CD14-positive monocyte (primary cell): ENCODE measurements at regions not wholly inside any gene's neighbourhood (a gene's known extent, or its start where the extent isn't known, plus 50 kb on each side); places are given as distances from the start of the nearest gene placed in this dataset.

Source experiments
- DNase-seq, 3 donors: peaks; one replicate each; pipeline ENCODE4 v3.0.0-alpha.2; 2011 to 2022
- H2AFZ ChIP-seq: 2 replicates; pipeline ENCODE4 v1.6.0; 2012; ENCODE audit warnings: mild to moderate bottlenecking, low read depth, low read length, inconsistent platforms; ENCODE audit not compliant: insufficient read depth, poor library complexity, severe bottlenecking
- H3K27ac ChIP-seq, 2 donors: 1 replicate in 1 of 2; 2 replicates in 1 of 2; pipeline ENCODE4 v1.5.1; 2012 to 2013; ENCODE audit warnings: low read length in 2 of 2, control low read depth in 1 of 2, inconsistent platforms in 1 of 2, low read depth in 1 of 2, mild to moderate bottlenecking in 1 of 2
- H3K27me3 ChIP-seq, 2 donors: one replicate each; pipeline versions ENCODE4 v1.6.0 to v1.6.1; 2011 to 2013; ENCODE audit warnings: low read length in 2 of 2; ENCODE audit not compliant: control insufficient read depth in 2 of 2, insufficient read depth in 2 of 2
- H3K36me3 ChIP-seq, 2 donors: replicated peaks in 1 of 2; 1 replicate in 1 of 2; 2 replicates in 1 of 2; pipeline versions ENCODE4 v1.5.1 to v1.6.1; 2012 to 2013; ENCODE audit warnings: low read length in 2 of 2, control low read depth in 1 of 2, inconsistent platforms in 1 of 2, mild to moderate bottlenecking in 1 of 2; ENCODE audit not compliant: insufficient read depth in 2 of 2, control insufficient read depth in 1 of 2
- H3K4me1 ChIP-seq, 2 donors: 1 replicate in 1 of 2; 2 replicates in 1 of 2; pipeline versions ENCODE4 v1.5.1 to v1.6.1; 2012 to 2013; ENCODE audit warnings: low read length in 2 of 2, control low read depth in 1 of 2, inconsistent platforms in 1 of 2, mild to moderate bottlenecking in 1 of 2, moderate library complexity in 1 of 2; ENCODE audit not compliant: insufficient read depth in 2 of 2, control insufficient read depth in 1 of 2
- H3K4me2 ChIP-seq: replicated peaks from 2 replicates; pipeline ENCODE3; 2012; ENCODE audit warnings: low read length, moderate library complexity, mild to moderate bottlenecking; ENCODE audit not compliant: poor library complexity, severe bottlenecking; ENCODE audit errors: extremely low read depth
- H3K4me3 ChIP-seq, 3 experiments: fragments of 200-600 bp in 1 of 3; sonication (generic) in 1 of 3; replicated peaks in 1 of 3; 1 replicate in 2 of 3; 2 replicates in 1 of 3; pipeline ENCODE4 v1.5.1; 2011 to 2013; ENCODE audit warnings: low read length in 3 of 3, mild to moderate bottlenecking in 3 of 3, control low read depth in 2 of 3, low read depth in 2 of 3, inconsistent platforms in 1 of 3, moderate library complexity in 1 of 3
- H3K79me2 ChIP-seq: 2 replicates; pipeline ENCODE4 v1.6.0; 2012; ENCODE audit warnings: mild to moderate bottlenecking, control low read depth, inconsistent platforms, low read length, moderate library complexity; ENCODE audit not compliant: insufficient read depth
- H3K9ac ChIP-seq: 2 replicates; pipeline ENCODE4 v1.6.0; 2017; ENCODE audit warnings: low read length, mild to moderate bottlenecking; ENCODE audit not compliant: insufficient read depth, poor library complexity, severe bottlenecking
- H3K9me3 ChIP-seq, 2 donors: replicated peaks in 1 of 2; 1 replicate in 1 of 2; 2 replicates in 1 of 2; pipeline versions ENCODE4 v1.5.1 to v1.6.1; 2012 to 2013; ENCODE audit warnings: low read length in 2 of 2, control low read depth in 1 of 2; ENCODE audit not compliant: control insufficient read depth in 1 of 2, insufficient read depth in 1 of 2
- H4K20me1 ChIP-seq: 2 replicates; pipeline ENCODE4 v1.6.0; 2012; ENCODE audit warnings: mild to moderate bottlenecking, low read length, control low read depth, moderate library complexity; ENCODE audit not compliant: insufficient read depth
- H3K27ac Mint-ChIP-seq, 7 donors: one replicate each; pipeline ENCODE4 v1.8.0; 2020; ENCODE audit warnings: mild to moderate bottlenecking in 7 of 7, mixed read lengths in 7 of 7, moderate library complexity in 6 of 7, inconsistent platforms in 2 of 7
- H3K27me3 Mint-ChIP-seq, 3 donors: one replicate each; pipeline ENCODE4 v1.8.0; 2021 to 2022; ENCODE audit warnings: low read depth in 3 of 3, mild to moderate bottlenecking in 3 of 3, mixed read lengths in 3 of 3, moderate library complexity in 3 of 3, inconsistent platforms in 1 of 3
- H3K36me3 Mint-ChIP-seq, 2 donors: one replicate each; pipeline ENCODE4 v1.8.0; 2020; ENCODE audit warnings: mixed read lengths in 2 of 2, inconsistent platforms in 1 of 2, mild to moderate bottlenecking in 1 of 2
- H3K4me1 Mint-ChIP-seq: one replicate; pipeline ENCODE4 v1.8.0; 2020; ENCODE audit warnings: mild to moderate bottlenecking, mixed read lengths
- H3K4me3 Mint-ChIP-seq, 2 donors: one replicate each; pipeline ENCODE4 v1.8.0; 2020; ENCODE audit warnings: mild to moderate bottlenecking in 2 of 2, mixed read lengths in 2 of 2, moderate library complexity in 1 of 2
- H3K9me3 Mint-ChIP-seq, 7 donors: one replicate each; pipeline ENCODE4 v1.8.0; 2020 to 2022; ENCODE audit warnings: mixed read lengths in 7 of 7, mild to moderate bottlenecking in 6 of 7, moderate library complexity in 6 of 7, inconsistent platforms in 2 of 7
- CTCF ChIP-seq: fragments of 200-600 bp; IDR thresholded peaks from one replicate; pipeline ENCODE4 v1.8.0; 2022; ENCODE audit warnings: antibody characterized with exemption, mild to moderate bottlenecking
- WGBS: methylation state at CpG from one replicate; pipeline ENCODE4 v1.1.5; 2013; ENCODE audit warnings: missing lambda C conversion rate; ENCODE audit not compliant: insufficient coverage; 5-methylcytosine and 5-hydroxymethylcytosine counted together
- intact Hi-C, 2 donors: fragments of 100-400 bp; cut with micrococcal nuclease; formaldehyde crosslinking; loops; one replicate each; pipeline versions ENCODE4 v1.15.0 to v1.15.1; 2023

DNA sequence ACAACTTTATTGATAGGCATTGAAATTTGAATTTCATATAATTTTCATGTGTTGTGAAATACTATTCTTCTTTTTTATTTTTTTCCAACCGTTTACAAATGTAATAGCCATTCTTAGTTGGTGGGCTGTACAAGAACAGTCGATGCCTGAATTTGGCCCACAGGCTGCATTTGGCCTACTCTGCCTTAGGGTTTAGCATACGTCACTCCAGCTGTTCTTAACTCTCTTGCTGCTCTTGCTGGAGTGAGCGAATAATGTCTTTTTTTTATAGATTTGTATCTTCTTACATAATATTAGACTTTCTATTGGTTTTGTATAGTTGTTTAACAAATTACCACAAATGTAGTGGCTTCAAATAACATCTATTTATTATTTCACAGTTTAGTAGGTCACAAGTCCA is 163.4 kb upstream of the MKI67 start:
- Mint-ChIP-seq H3K9me3 (peaks cover 1 to 17% (median 9%) of the 10 kb centered on the region in 7 donors), H3K36me3 (no peaks in the 10 kb centered on the region), H3K27ac (no peak overlapping the region), H3K4me1 (no peaks in the 10 kb centered on the region), H3K27me3 (peaks cover 34 to 45% (median 35%) of the 10 kb centered on the region in 3 donors), H3K4me3 (no peak overlapping the region)
- no peak overlapping the region for H3K27ac ChIP-seq
- no peak overlapping the region for H3K4me2 ChIP-seq
- H3K36me3 ChIP-seq, result no peaks in the 10 kb centered on the region
- no peak for TF ChIP-seq CTCF
- H3K9ac ChIP-seq, result no peak overlapping the region
- H3K4me1 ChIP-seq, result no peaks in the 10 kb centered on the region
- H3K9me3 ChIP-seq, result peaks cover 5 to 14% of the 10 kb centered on the region in 2 donors
- peaks cover 20 to 43% of the 10 kb centered on the region in 2 donors for H3K27me3 ChIP-seq
- DNase-seq, result no peak
- H2AFZ ChIP-seq, result no peak overlapping the region
- no peaks in the 10 kb centered on the region for H4K20me1 ChIP-seq
- H3K4me3 ChIP-seq, result no peak overlapping the region
- 100% methylated on average over 1 of the region's 4 CpGs for WGBS
- intact Hi-C loops, result no loop called here
- H3K79me2 ChIP-seq, result no peaks in the 10 kb centered on the region

- no peak overlapping the region for H3K27ac ChIP-seq
- Mint-ChIP-seq H3K27ac (no peak overlapping the region), H3K4me1 (no peaks in the 10 kb centered on the region), H3K4me3 (no peak overlapping the region), H3K27me3 (peaks cover 2 to 3% (median 2%) of the 10 kb centered on the region in 3 donors), H3K36me3 (no peaks in the 10 kb centered on the region), H3K9me3 (peaks cover 3 to 17% (median 7%) of the 10 kb centered on the region in 7 donors)
- no peak overlapping the region for H3K9ac ChIP-seq
- H3K27me3 ChIP-seq, result no peaks in the 10 kb centered on the region
- H3K79me2 ChIP-seq, result no peaks in the 10 kb centered on the region
- H3K9me3 ChIP-seq, result peaks cover 5% of the 10 kb centered on the region in 2 donors
- 90% methylated on average over 6 of the region's 7 CpGs for WGBS
- no peaks in the 10 kb centered on the region for H3K36me3 ChIP-seq
- H3K4me1 ChIP-seq, result no peaks in the 10 kb centered on the region
- no peak overlapping the region for H3K4me2 ChIP-seq
- no peak overlapping the region for H2AFZ ChIP-seq
- intact Hi-C loops, result no loop called here
- DNase-seq, result no peak
- no peaks in the 10 kb centered on the region for H4K20me1 ChIP-seq
- TF ChIP-seq CTCF, result no peak
- no peak overlapping the region for H3K4me3 ChIP-seq
These were observed 168.8 kb upstream of the MKI67 start for GRCh38 chr10:128295003-128295402.
